GM12891 (cell line): ENCODE measurements at regions not wholly inside any gene's neighbourhood (a gene's known extent, or its start where the extent isn't known, plus 50 kb on each side); places are given as distances from the start of the nearest gene placed in this dataset.
"Not testable (repeated sequence)": the region's sequence is repeated elsewhere in the genome, so short reads cannot be mapped to it uniquely, and the experiment has no call there.

Source experiments
- DNase-seq: peaks from one replicate; pipeline ENCODE4 v3.0.0; 2011; ENCODE audit warnings: low spot score; ENCODE audit not compliant: insufficient read length
- FAIRE-seq: peaks from 2 replicates; lab custom pipeline; 2011; peaks lifted over from hg19 to GRCh38; lab: Jason Lieb, UNC
- PAX5 ChIP-seq: IDR thresholded peaks from 2 replicates; pipeline ENCODE4 v1.6.1; 2011; ENCODE audit warnings: low read length, moderate library complexity, mild to moderate bottlenecking; ENCODE audit not compliant: insufficient read depth, severe bottlenecking
- POLR2A ChIP-seq: IDR thresholded peaks from 2 replicates; pipeline ENCODE4 v1.6.1; 2011; ENCODE audit warnings: low read depth, low read length, control low read depth
- POLR2AphosphoS5 ChIP-seq: IDR thresholded peaks from 2 replicates; pipeline ENCODE4 v1.6.1; 2011; ENCODE audit warnings: low read depth, low read length, control low read depth
- POU2F2 ChIP-seq: IDR thresholded peaks from 2 replicates; pipeline ENCODE4 v1.6.1; 2011; ENCODE audit warnings: low read depth, mild to moderate bottlenecking, control low read depth, low read length, moderate library complexity
- SPI1 ChIP-seq: IDR thresholded peaks from 2 replicates; pipeline ENCODE4 v1.6.1; 2011; ENCODE audit warnings: low read depth, low read length, control low read depth
- TAF1 ChIP-seq: IDR thresholded peaks from 2 replicates; pipeline ENCODE4 v1.6.1; 2011; ENCODE audit warnings: low read depth, low read length, control low read depth

DNA sequence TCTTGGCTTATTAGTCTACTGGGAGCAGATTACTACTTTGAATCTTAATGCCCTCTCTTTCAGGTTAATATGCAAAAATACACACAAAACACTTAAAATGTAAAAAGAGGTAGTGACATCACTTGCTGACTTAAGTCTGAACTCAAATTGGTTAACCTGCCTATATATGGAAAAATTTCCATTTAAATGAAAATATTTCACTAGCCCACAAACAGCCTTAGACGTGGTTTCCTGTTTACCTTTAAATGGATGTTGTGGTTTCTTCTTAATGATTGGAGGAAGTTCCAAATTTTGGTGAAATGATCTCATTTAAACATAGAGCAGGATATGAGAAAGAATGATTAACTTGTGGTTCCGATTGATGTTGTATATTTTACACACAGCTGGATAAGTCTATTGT lies 553.7 kb downstream of the CD109 start:
- TF ChIP-seq POLR2A (no peak), POU2F2 (no peak), SPI1 (no peak), PAX5 (no peak)
- FAIRE-seq (no peak), DNase-seq (no peak)

DNA sequence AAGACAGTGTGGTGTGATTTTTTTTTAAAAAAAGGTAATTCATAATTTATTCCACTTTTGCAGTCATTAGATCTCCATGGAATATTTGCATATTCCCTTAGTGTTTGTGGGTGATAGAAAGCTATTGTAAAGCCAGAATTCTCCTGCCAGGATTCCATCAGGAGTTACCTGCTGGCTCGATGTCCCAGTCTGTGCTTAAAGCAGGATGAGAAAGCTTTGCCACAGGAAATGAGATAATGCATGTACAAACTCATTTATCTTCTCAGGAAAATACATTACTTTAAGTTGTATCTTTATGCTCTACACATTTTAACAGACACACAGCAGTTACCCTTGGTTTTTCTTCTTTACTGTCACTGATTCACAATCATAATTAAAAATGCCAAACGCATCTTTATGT lies 553.0 kb downstream of the CD109 start:
- FAIRE-seq (no peak), DNase-seq (no peak)
- no peak for TF ChIP-seq POLR2AphosphoS5
- no peak for TF ChIP-seq PAX5
- TF ChIP-seq TAF1, result no peak
- no peak for TF ChIP-seq POLR2A
- TF ChIP-seq POU2F2, result no peak

DNA sequence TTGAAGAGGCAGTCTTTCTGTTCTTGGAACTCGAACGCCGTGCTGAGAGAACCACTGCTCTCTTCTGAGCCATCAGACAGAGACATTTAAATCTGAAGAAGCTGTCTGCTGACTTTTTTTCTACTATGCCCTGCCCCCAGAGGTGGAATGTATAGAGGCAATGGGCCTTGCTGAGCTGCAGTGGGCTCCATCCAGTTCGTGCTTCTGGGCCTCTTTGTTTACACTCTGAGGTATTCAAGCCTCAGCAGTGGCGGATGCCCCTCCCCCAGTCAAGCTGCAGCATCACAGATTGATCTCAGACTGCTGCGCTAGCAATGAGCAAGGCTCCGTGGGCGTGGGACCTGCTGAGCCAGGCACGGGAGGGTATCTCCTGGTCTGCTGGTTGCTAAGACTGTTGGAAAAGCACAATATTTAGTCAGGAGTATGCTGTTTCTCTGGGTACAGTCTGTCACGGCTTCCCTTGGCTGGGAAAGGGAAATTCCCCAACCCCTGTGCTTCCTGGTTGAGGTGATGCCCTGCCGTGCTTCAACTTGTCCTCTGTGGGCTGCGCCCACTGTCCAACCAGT lies 526.8 kb downstream of the CD109 start:
- DNase-seq (no peak), FAIRE-seq (no peak)
- TF ChIP-seq TAF1 (no peak), PAX5 (no peak), SPI1 (no peak), POLR2A (no peak), POU2F2 (no peak)

DNA sequence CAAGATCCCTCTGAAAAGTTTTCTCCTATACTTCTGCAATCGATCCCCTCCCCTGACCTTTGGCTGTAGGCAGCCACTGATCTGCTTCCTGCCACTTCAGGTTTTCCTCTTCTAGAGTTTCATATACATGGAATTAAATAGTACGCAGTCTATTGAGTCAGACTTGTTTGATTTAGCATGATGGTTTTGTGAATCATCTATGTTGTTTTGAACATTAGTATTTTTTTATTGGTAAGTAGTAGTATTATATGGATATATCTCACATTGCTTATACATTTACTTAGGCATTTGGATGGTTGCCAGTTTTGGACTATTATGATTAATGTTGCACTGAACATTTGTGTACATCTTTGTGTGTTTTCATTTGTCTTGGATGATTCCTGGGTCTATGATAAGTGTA lies 518.0 kb downstream of the CD109 start:
- TF ChIP-seq POU2F2 (no peak), POLR2AphosphoS5 (no peak), POLR2A (no peak), SPI1 (no peak), PAX5 (no peak), TAF1 (no peak)
- FAIRE-seq (no peak), DNase-seq (no peak)

DNA sequence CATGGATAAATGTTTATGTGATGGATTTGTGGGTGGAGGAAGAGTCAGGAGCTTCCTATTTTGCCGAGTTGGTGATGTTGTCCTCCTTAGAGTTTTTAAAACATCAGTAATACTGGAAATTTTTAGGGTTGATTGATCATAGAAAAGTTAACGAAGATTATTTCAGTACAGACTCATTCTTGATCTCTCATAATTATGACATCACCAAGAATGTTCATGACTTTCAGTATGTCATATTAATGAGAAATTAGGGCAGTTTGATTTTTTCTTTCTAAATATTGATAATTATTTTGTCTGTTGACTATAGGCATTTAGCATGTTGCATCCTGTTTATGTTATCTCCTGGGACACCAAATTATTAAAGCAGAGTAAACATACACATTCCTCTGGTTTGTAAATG lies 512.2 kb downstream of the CD109 start:
- no peak for DNase-seq
- TF ChIP-seq SPI1 (no peak), POU2F2 (no peak), POLR2AphosphoS5 (no peak), PAX5 (no peak), TAF1 (no peak), POLR2A (no peak)
- FAIRE-seq, result no peak

DNA sequence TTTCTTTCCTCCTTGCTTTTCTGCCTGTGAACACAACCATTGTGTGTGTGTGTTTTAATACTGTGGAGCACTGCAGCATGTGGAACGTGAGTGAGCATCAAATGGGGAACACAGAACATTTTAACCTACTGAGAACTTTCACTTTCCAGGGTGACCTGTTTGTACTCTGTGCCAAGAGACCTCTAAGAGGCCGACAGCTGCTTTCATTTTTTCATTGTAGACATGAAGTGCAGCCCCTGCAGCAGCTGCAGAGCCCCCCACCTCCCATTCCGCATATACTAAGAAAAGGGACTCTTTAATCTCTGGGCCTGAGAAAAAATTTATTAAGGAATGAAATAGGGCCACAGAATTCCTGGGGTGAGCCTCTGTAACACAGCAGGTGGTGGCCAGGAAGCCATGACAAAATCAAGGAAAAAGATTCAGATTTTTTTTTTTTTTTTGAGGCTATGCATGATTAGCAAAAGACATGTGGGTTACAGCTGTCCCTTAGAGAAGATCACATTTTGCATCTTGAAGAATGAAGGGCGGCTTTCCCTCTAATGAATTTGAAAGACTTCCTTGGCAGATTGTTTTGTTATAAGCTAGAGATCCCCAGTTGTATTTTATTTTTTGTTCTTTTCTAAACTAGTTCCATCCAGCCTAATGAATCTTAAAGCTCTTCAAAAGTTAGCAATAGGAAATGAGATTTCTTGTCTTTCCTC lies 503.4 kb downstream of the CD109 start:
- DNase-seq (no peak), FAIRE-seq (no peak)
- no peak for TF ChIP-seq POLR2AphosphoS5

DNA sequence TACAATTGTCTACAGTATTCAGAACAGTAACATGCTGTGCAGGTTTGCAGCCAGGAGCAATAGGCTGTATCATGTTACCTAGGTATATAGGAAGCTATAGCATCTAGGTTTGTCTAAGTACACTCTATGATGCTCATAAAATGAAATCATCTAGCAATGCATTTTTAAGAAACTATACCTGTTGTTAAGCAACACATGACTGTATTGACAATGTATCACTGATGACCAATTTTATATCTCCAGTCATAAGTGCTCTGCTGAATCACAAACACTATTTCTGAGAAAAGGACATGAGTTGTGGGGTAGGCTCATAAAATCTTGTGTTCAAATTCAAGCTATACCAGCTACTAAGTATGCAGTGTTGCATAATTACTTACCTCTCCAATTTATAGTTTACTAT lies 501.3 kb downstream of the CD109 start:
- DNase-seq, result no peak
- FAIRE-seq, result no peak
- TF ChIP-seq PAX5 (no peak), POLR2A (no peak), SPI1 (no peak), TAF1 (no peak), POLR2AphosphoS5 (no peak), POU2F2 (no peak)

DNA sequence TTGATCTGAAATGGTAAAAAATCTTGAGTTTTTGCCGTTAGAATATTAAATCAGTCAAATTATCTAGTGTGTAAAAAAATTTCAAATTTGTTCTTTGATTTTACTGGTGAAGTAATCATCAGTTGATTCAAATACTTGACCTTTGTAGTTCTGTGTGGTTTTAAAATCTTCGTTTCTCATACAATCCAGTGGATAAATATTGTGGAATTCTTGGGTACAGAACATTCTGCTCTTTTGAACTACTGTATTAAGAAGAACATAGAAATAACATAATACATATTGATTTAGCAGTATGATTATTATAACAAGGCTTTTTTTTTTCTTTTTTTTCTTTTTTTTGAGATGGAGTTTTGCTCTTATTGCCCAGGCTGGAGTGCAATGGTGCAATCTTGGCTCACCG lies 491.8 kb downstream of the CD109 start:
- FAIRE-seq (no peak), DNase-seq (no peak)
- TF ChIP-seq POLR2A, result no peak
- TF ChIP-seq TAF1, result no peak
- no peak for TF ChIP-seq POLR2AphosphoS5

DNA sequence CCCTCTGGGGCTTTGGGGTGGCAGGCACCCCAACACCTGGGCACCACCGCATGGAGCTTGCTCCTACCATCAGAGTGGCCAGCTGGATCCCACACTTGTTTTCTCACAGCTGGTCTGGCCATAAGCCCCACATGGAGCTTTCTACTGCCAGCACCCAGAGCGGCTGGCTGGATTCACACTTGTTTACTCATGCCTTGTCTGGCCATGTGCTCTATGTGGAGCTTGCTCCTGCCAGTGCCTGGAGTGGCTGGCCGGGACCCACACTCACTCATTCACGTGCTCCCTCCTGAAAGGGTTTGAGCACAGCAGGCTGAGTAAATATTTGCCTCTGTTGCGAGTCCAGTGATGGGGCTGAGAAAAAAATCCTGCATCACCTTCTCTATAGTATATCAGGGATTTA lies 487.0 kb downstream of the CD109 start:
- no peak for TF ChIP-seq PAX5
- no peak for TF ChIP-seq POU2F2
- no peak for TF ChIP-seq POLR2AphosphoS5
- no peak for TF ChIP-seq SPI1
- no peak for TF ChIP-seq TAF1
- no peak for TF ChIP-seq POLR2A
- FAIRE-seq (no peak), DNase-seq (no peak)

DNA sequence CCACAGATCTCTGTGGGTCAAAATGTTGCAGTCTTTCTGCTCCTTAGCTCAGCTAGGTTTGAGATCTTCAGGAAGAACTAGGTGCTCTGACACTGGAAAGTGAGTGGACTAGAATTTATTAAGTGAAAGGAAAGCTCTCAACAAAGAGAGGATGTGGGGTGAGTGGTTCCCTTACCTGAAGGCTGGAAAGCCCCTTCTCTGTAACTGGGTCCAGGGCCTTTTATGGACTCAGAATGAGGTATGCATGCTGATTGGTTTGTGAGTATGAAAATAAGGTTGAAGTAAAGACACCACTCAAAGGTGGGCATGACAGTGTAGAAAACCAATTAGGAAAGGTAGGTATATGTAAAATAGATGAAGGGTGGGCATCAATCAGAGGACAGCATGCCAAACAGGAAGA lies 485.5 kb downstream of the CD109 start:
- FAIRE-seq, result no peak
- DNase-seq, result no peak

DNA sequence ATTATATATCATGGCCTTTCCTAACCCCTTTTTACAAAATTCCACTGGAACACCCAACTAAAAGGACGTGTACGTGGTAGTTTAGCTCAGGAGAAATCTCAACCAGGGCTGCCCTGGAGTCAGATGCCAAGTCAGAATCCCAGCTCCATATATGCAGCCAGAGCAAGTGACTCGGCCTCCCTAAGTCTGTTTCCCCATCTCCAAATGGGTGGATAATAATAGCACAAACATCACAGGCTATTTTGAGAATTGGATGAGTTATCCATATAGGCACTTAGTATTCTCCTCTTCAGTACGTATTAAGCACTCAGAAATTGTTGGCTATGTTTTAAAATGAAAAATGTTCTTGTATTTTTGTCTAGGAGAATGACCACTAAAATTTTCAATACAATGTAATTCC lies 481.5 kb downstream of the CD109 start:
- DNase-seq, result no peak
- TF ChIP-seq TAF1 (no peak), POLR2AphosphoS5 (no peak), PAX5 (no peak), POU2F2 (no peak), POLR2A (no peak), SPI1 (no peak)
- FAIRE-seq, result no peak

More for the DNA sequence above, 485.5 kb downstream of the CD109 start:
- TF ChIP-seq POLR2A (no peak), SPI1 (no peak), POU2F2 (no peak), TAF1 (no peak), PAX5 (no peak), POLR2AphosphoS5 (no peak)

DNA sequence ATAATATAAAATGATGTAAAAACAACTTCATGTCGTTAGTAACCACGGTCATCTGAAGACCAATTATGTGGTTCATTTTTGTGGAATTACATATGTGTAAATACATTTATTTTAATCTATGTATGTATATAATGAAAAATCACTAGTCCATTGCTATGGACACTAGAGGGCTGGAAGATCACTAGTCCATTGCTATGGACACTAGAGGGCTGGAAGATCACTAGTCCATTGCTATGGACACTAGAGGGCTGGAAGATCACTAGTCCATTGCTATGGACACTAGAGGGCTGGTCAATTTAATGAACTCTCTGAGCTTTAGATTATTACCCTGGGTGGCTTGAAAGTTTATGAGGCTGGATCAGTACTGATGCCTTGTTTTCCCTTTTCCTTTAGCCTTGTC lies 474.5 kb downstream of the CD109 start:
- FAIRE-seq, DNase-seq: not testable (repeated sequence)
